GM12878 (cell line): ENCODE measurements at regions not wholly inside any gene's neighbourhood (a gene's known extent, or its start where the extent isn't known, plus 50 kb on each side); places are given as distances from the start of the nearest gene placed in this dataset.

Experiments used
- YY1 ChIP-seq: IDR thresholded peaks from 2 replicates; pipeline ENCODE4 v1.6.1; 2011; ENCODE audit warnings: low read depth, mild to moderate bottlenecking, low read length
- TF ChIP-seq, protein P1 (sequence below), 3 experiments: IDR thresholded peaks in 2 of 3; conservative IDR thresholded peaks in 1 of 3; 2 replicates each; pipeline ENCODE4 v1.5.1; 2011; ENCODE audit warnings: low read depth in 3 of 3, low read length in 3 of 3, mild to moderate bottlenecking in 3 of 3, control low read depth in 2 of 3, moderate library complexity in 2 of 3, inconsistent platforms in 1 of 3, mixed read lengths in 1 of 3; ENCODE audit not compliant: control insufficient read depth in 2 of 3, insufficient read depth in 1 of 3; ENCODE audit errors: extremely low read depth in 1 of 3

DNA sequence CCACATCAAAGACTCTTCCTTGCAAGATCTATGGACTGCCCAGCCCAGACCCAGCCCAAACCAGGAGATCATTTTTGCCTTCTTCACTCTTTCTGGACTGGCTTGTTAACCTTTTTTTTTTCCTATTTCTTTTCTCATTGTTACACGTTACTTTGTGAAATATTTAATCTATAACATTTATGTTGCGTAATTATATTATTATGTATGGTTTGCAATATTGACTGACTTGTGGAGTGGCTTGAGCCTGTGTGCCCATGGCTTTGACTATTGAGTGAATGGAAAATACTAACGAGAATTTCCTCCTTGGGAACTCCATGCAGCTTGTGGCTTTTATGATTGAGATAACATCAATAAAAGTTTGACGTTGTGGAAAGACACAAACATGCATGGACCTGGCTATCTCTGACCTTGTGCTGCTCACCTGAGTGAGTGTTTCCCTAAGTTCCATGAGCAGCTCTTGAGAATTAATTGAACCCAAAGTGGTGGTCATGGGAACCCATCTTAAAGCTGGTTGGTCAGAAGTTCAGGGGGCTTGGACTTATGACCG, 1641.3 kb upstream of the LRRTM3 start:
- TF ChIP-seq, protein P1, sequence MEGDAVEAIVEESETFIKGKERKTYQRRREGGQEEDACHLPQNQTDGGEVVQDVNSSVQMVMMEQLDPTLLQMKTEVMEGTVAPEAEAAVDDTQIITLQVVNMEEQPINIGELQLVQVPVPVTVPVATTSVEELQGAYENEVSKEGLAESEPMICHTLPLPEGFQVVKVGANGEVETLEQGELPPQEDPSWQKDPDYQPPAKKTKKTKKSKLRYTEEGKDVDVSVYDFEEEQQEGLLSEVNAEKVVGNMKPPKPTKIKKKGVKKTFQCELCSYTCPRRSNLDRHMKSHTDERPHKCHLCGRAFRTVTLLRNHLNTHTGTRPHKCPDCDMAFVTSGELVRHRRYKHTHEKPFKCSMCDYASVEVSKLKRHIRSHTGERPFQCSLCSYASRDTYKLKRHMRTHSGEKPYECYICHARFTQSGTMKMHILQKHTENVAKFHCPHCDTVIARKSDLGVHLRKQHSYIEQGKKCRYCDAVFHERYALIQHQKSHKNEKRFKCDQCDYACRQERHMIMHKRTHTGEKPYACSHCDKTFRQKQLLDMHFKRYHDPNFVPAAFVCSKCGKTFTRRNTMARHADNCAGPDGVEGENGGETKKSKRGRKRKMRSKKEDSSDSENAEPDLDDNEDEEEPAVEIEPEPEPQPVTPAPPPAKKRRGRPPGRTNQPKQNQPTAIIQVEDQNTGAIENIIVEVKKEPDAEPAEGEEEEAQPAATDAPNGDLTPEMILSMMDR (IDR thresholded peaks at IDR 0.05 in 2 of 3, conservative IDR thresholded peaks at IDR 0.05 in 1 of 3; ENCODE audit: control insufficient read depth in 2 of 3, extremely low read depth in 1 of 3, insufficient read depth in 1 of 3, low read depth in 3 of 3, low read length in 3 of 3): no peak
- no peak for TF ChIP-seq YY1
